ENCODE measurements at regions not wholly inside any gene's neighbourhood (a gene's known extent, or its start where the extent isn't known, plus 50 kb on each side); places are given as distances from the start of the nearest gene placed in this dataset.
"Not testable (repeated sequence)": the region's sequence is repeated elsewhere in the genome, so short reads cannot be mapped to it uniquely, and the experiment has no call there.

- no peak for ATAC-seq (ENCODE audit: low FRiP score)
- no peak for DNase-seq (ENCODE audit: low spot score)
Observed at GRCh38 chr4:30553706-30554105, 166.5 kb upstream of the PCDH7 start.

DNA sequence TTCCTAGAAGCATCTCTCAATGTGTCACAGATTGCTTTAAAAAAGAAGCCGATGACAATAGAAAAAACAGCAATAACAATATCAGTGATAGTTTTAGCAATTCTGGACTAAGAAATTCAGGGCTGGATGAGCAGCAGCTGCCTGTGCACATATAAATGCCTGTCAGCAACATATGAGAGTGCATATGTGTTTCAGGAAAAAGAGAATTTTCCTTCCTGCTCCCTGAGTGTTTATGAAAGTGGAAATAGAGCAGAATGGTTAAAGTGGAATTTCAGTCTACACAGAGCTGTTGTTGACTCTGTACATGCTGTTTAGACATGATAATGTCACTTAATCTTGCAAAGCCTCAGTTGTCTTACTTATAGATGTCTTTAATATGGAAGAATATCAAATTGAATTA, 164.4 kb upstream of the PCDH7 start:
- DNase-seq (ENCODE audit: low spot score): no peak
- no peak for ATAC-seq (ENCODE audit: low FRiP score)
- no peak for TF ChIP-seq CTCF (IDR thresholded peaks at IDR 0.05)

More at GRCh38 chr4:30553706-30554105, 166.5 kb upstream of the PCDH7 start:
- no peak for TF ChIP-seq CTCF (IDR thresholded peaks at IDR 0.05)

GRCh38 chr4:30559481-30559880, 160.7 kb upstream of the PCDH7 start:
- DNase-seq (ENCODE audit: low spot score) (no peak), ATAC-seq (ENCODE audit: low FRiP score) (no peak)
- TF ChIP-seq CTCF (IDR thresholded peaks at IDR 0.05): no peak

DNA sequence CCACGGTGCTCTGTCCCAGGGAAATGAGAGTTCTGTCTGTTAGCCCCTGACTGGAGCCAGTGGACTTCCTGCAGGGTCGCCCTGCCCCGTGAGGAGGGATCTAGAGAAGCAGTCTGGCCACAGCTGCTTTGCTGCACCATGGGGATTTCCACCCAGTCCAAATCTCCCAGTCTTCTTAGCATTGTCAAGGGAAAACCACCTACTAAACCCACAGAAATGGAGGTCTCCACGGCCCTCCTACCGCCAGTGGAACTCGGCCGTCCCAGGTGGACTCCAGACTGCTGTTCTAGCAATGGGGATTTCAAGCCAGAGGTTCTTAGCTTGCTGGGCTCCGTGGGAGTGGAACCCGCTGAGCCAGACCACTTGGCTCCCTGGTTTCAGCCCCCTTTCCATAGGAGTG, 133.3 kb upstream of the PCDH7 start:
- ATAC-seq (ENCODE audit: low FRiP score): no peak
- TF ChIP-seq CTCF (IDR thresholded peaks at IDR 0.05): no peak
- no peak for DNase-seq (ENCODE audit: low spot score)

DNA sequence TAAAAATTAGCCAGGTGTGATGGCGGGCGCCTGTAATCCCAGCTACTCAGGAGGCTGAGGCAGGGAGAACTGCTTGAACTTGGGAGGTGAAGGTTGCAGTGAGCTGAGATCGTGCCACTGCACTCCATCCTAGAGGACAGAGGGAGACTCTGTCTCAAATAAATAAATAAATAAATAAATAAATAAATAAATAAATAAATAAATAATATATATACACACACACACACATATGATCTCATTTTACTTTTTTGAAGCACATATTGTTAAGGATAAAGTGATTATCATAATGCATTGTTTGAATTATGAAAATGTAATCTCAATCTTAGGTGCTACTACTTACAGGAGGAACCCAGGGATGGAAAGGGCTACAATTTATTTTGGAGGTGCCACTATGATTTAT, 130.5 kb upstream of the PCDH7 start:
- ATAC-seq (ENCODE audit: low FRiP score); DNase-seq (ENCODE audit: low spot score): not testable (repeated sequence)

DNA sequence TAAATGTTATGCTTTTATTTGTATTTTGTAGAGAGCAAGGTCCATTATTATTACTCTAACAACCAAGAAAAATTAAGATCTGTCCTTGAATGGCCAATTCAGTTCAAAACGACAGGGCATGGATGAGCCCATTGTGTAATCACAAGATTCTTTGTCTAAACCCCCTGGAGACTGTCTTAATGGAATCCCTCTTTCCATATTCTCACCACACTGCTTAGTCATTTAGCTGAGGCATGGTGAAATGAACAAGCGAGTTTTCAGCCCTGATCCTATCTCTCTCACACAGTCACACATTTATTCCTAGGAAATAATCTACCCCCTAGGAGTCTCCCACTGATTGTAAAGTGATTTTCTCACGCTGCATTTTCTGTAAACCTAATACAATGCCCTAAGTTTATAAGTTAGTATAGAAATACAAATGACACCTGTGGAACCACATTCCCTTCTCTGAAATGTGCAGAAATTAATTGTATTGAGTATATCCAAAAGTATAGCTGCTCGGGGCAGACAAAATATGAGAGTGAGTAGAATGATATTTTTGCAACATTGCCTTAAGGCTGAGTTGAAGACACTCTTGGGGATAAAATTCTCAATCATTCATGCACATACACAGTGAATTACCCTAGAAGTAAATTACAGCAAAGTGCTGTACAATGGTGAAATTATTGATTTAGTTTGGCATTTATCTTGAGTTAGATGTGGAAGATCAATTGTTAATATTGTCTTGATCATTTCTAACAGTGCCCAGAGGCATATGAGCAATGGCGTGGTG, 119.7 kb upstream of the PCDH7 start:
- TF ChIP-seq CTCF (IDR thresholded peaks at IDR 0.05): no peak
- ATAC-seq (ENCODE audit: low FRiP score) (no peak), DNase-seq (ENCODE audit: low spot score) (no peak)

DNA sequence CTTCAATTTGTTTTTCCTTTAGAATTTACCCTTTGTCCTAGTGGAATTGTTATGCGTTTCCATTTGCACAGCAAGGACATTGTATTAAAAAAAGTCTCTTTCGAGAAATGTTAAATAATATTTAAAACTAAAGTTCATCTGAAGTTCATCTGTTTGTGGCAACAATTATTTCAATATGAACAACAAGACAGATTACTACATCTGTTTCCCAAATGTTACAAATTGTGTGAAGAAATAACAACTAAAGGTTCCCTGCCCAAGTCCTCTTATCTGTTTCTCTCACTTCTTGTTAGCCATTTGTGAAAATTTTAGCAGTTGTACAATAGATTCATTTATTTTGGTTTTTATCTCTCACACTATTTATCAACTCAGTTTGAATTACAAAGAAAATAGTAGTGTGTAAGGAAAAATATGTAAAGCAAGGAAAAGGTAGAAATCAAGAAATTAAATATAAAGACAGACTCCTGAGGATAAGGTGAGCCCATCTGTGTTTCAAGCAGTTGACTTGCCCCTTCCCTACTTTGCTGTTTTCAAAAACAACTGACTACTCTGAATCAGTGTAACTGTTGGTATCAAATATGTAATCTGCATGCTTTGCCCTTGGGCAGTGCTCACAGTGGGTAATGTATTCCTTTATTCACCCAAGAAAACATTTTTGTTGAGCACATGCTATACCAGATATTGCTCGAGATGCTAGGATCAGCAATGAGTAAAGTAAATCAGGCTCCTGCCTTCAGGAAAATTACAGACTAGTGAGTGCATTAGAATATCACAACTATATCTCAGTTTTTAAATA, 118.9 kb upstream of the PCDH7 start:
- TF ChIP-seq CTCF (IDR thresholded peaks at IDR 0.05): no peak

More for the DNA sequence above, 118.9 kb upstream of the PCDH7 start:
- ATAC-seq (ENCODE audit: low FRiP score) (no peak), DNase-seq (ENCODE audit: low spot score) (no peak)

Measured in omental fat pad (tissue), 3 donors.